ENCODE measurements at regions not wholly inside any gene's neighbourhood (a gene's known extent, or its start where the extent isn't known, plus 50 kb on each side); places are given as distances from the start of the nearest gene placed in this dataset.

- Histone ChIP-seq H3K36me3 (replicated peaks; ENCODE audit: low read depth, low read length) (no peaks in the 10 kb centered on the region), H4K20me1 (ENCODE audit: insufficient read depth, low read length) (no peaks in the 10 kb centered on the region), H3K9me3 (ENCODE audit: insufficient read depth, low read length) (no peaks in the 10 kb centered on the region), H3K27ac (ENCODE audit: low read length) (no peak overlapping the region), H3K4me2 (ENCODE audit: low read length) (no peak overlapping the region), H2AFZ (ENCODE audit: low read depth, low read length) (no peak overlapping the region), H3K27me3 (ENCODE audit: low read depth, low read length) (no peaks in the 10 kb centered on the region), H3K4me1 (ENCODE audit: low read length) (no peaks in the 10 kb centered on the region), H3K4me3 (ENCODE audit: low read length) (no peak overlapping the region), H3K9ac (ENCODE audit: low read length) (no peak overlapping the region), H3K79me2 (ENCODE audit: low read length) (no peaks in the 10 kb centered on the region)
- TF ChIP-seq EZH2phosphoT487 (IDR thresholded peaks at IDR 0.05; ENCODE audit: low read depth) (no peak), CTCF (IDR thresholded peaks at IDR 0.05; ENCODE audit: low read depth, low read length) (no peak)
Observed at GRCh38 chr1:78275906-78276685, 214.7 kb upstream of the PTGFR start.

GRCh38 chr1:78277253-78277652 lies 213.5 kb upstream of the PTGFR start:
- Histone ChIP-seq H3K4me3 (ENCODE audit: low read length) (no peak overlapping the region), H3K36me3 (replicated peaks; ENCODE audit: low read depth, low read length) (no peaks in the 10 kb centered on the region), H3K9me3 (ENCODE audit: insufficient read depth, low read length) (no peaks in the 10 kb centered on the region), H3K79me2 (ENCODE audit: low read length) (no peaks in the 10 kb centered on the region), H3K4me1 (ENCODE audit: low read length) (no peaks in the 10 kb centered on the region), H4K20me1 (ENCODE audit: insufficient read depth, low read length) (no peaks in the 10 kb centered on the region), H3K9ac (ENCODE audit: low read length) (no peak overlapping the region), H2AFZ (ENCODE audit: low read depth, low read length) (no peak overlapping the region), H3K27me3 (ENCODE audit: low read depth, low read length) (no peaks in the 10 kb centered on the region), H3K4me2 (ENCODE audit: low read length) (no peak overlapping the region), H3K27ac (ENCODE audit: low read length) (no peak overlapping the region)
- no peak for TF ChIP-seq EZH2phosphoT487 (IDR thresholded peaks at IDR 0.05; ENCODE audit: low read depth)
- TF ChIP-seq CTCF (IDR thresholded peaks at IDR 0.05; ENCODE audit: low read depth, low read length): no peak

GRCh38 chr1:78279051-78279450 lies 211.7 kb upstream of the PTGFR start:
- no peaks in the 10 kb centered on the region for H3K36me3 ChIP-seq (replicated peaks; ENCODE audit: low read depth, low read length)
- H3K27me3 ChIP-seq (ENCODE audit: low read depth, low read length): no peaks in the 10 kb centered on the region
- no peak overlapping the region for H2AFZ ChIP-seq (ENCODE audit: low read depth, low read length)
- H3K4me3 ChIP-seq (ENCODE audit: low read length): no peak overlapping the region
- no peak overlapping the region for H3K27ac ChIP-seq (ENCODE audit: low read length)
- no peaks in the 10 kb centered on the region for H3K4me1 ChIP-seq (ENCODE audit: low read length)
- H3K9me3 ChIP-seq (ENCODE audit: insufficient read depth, low read length): no peaks in the 10 kb centered on the region
- H3K9ac ChIP-seq (ENCODE audit: low read length): no peak overlapping the region
- no peak overlapping the region for H3K4me2 ChIP-seq (ENCODE audit: low read length)
- no peaks in the 10 kb centered on the region for H3K79me2 ChIP-seq (ENCODE audit: low read length)
- no peaks in the 10 kb centered on the region for H4K20me1 ChIP-seq (ENCODE audit: insufficient read depth, low read length)
- no peak for TF ChIP-seq CTCF (IDR thresholded peaks at IDR 0.05; ENCODE audit: low read depth, low read length)
- no peak for TF ChIP-seq EZH2phosphoT487 (IDR thresholded peaks at IDR 0.05; ENCODE audit: low read depth)

GRCh38 chr1:78280626-78281025 lies 210.1 kb upstream of the PTGFR start:
- Histone ChIP-seq H4K20me1 (ENCODE audit: insufficient read depth, low read length) (no peaks in the 10 kb centered on the region), H3K27me3 (ENCODE audit: low read depth, low read length) (no peaks in the 10 kb centered on the region), H3K9ac (ENCODE audit: low read length) (no peak overlapping the region), H3K27ac (ENCODE audit: low read length) (no peak overlapping the region), H3K79me2 (ENCODE audit: low read length) (no peaks in the 10 kb centered on the region), H3K4me3 (ENCODE audit: low read length) (no peak overlapping the region), H3K4me1 (ENCODE audit: low read length) (no peaks in the 10 kb centered on the region), H3K4me2 (ENCODE audit: low read length) (no peak overlapping the region), H3K36me3 (replicated peaks; ENCODE audit: low read depth, low read length) (no peaks in the 10 kb centered on the region), H3K9me3 (ENCODE audit: insufficient read depth, low read length) (no peaks in the 10 kb centered on the region), H2AFZ (ENCODE audit: low read depth, low read length) (no peak overlapping the region)
- no peak for TF ChIP-seq CTCF (IDR thresholded peaks at IDR 0.05; ENCODE audit: low read depth, low read length)
- TF ChIP-seq EZH2phosphoT487 (IDR thresholded peaks at IDR 0.05; ENCODE audit: low read depth): no peak

Data from OCI-LY3 (cell line).